SU-DHL-6 (cell line): ENCODE measurements at regions not wholly inside any gene's neighbourhood (a gene's known extent, or its start where the extent isn't known, plus 50 kb on each side); places are given as distances from the start of the nearest gene placed in this dataset.
A peak's percentile ranks its signal among the peaks of the same experiment; 100 is the strongest.

Source experiments
- H2AFZ ChIP-seq: fragments of 200-600 bp; sonication (generic); 2 replicates; pipeline ENCODE4 v1.6.1; 2014; ENCODE audit warnings: low read depth, mild to moderate bottlenecking, moderate library complexity, mixed read lengths, antibody characterized with exemption, low read length; ENCODE audit not compliant: severe bottlenecking
- H3F3A ChIP-seq: fragments of 200-600 bp; shearing (Covaris generic); 2 replicates; pipeline ENCODE4 v1.6.0; 2016; ENCODE audit warnings: antibody characterized with exemption, mild to moderate bottlenecking; ENCODE audit not compliant: insufficient read depth
- H3K27ac ChIP-seq: fragments of 200-600 bp; sonication (generic); 2 replicates; pipeline ENCODE4 v1.5.1; 2016; ENCODE audit warnings: low read depth, mild to moderate bottlenecking, low read length, moderate library complexity, mixed read lengths
- H3K27me3 ChIP-seq: fragments of 200-600 bp; sonication (generic), shearing (Covaris generic); 2 replicates; pipeline ENCODE4 v1.6.0; 2014; ENCODE audit warnings: mild to moderate bottlenecking, low read length
- H3K36me3 ChIP-seq: fragments of 200-600 bp; sonication (generic); 2 replicates; pipeline ENCODE4 v1.6.1; 2014; ENCODE audit warnings: mild to moderate bottlenecking, low read length, mixed read lengths
- H3K4me2 ChIP-seq: fragments of 300-600, 200-600 bp; shearing (Covaris generic), sonication (generic); 2 replicates; pipeline ENCODE4 v1.6.0; 2014; ENCODE audit warnings: low read length, low read depth, mild to moderate bottlenecking; ENCODE audit not compliant: poor library complexity, severe bottlenecking
- H3K4me3 ChIP-seq: fragments of 200-600 bp; sonication (generic); 2 replicates; pipeline ENCODE4 v1.5.1; 2014; ENCODE audit warnings: antibody characterized with exemption, low read length, mild to moderate bottlenecking, mixed read lengths; ENCODE audit not compliant: insufficient read depth, poor library complexity, severe bottlenecking
- H3K79me2 ChIP-seq: fragments of 200-600 bp; sonication (generic); 2 replicates; pipeline ENCODE4 v1.6.1; 2014; ENCODE audit warnings: mild to moderate bottlenecking, low read length, moderate library complexity; ENCODE audit not compliant: insufficient read depth
- H3K9ac ChIP-seq: fragments of 200-600 bp; sonication (generic); 2 replicates; pipeline ENCODE4 v1.7.0; 2014; ENCODE audit warnings: mild to moderate bottlenecking, low read length
- H3K9me2 ChIP-seq: fragments of 200-600 bp; sonication (generic); replicated peaks from 2 replicates; pipeline ENCODE4 v1.6.1; 2014; ENCODE audit warnings: low read length; ENCODE audit not compliant: insufficient read depth
- H3K9me3 ChIP-seq: fragments of 200-600 bp; sonication (generic); 2 replicates; pipeline ENCODE4 v1.6.1; 2014; ENCODE audit warnings: low read length, mixed read lengths; ENCODE audit not compliant: insufficient read depth
- H4K20me1 ChIP-seq: fragments of 200-600 bp; sonication (generic); 2 replicates; pipeline ENCODE4 v1.6.1; 2014; ENCODE audit warnings: low read depth, mild to moderate bottlenecking, antibody characterized with exemption, low read length, moderate library complexity, mixed read lengths
- CTCF ChIP-seq: fragments of 200-600 bp; sonication (generic); IDR thresholded peaks from one replicate; pipeline ENCODE4 v1.5.1; 2017; ENCODE audit warnings: antibody characterized with exemption, mild to moderate bottlenecking, low read length, moderate library complexity; ENCODE audit not compliant: insufficient read depth, poor library complexity, severe bottlenecking
- EZH2phosphoT487 ChIP-seq: fragments of 200-600 bp; sonication (generic), shearing (Covaris generic); conservative IDR thresholded peaks from 2 replicates; pipeline ENCODE4 v1.6.1; 2018; ENCODE audit warnings: mild to moderate bottlenecking, antibody characterized with exemption, low read length, moderate library complexity, mixed read lengths

- Histone ChIP-seq H3F3A (no peaks in the 10 kb centered on the region), H3K27me3 (no peaks in the 10 kb centered on the region), H2AFZ (no peak overlapping the region), H3K4me2 (no peak overlapping the region), H4K20me1 (no peaks in the 10 kb centered on the region), H3K4me3 (no peak overlapping the region), H3K9ac (no peak overlapping the region), H3K79me2 (no peaks in the 10 kb centered on the region), H3K9me2 (no peaks in the 10 kb centered on the region), H3K27ac (no peak overlapping the region), H3K36me3 (no peaks in the 10 kb centered on the region), H3K9me3 (no peaks in the 10 kb centered on the region)
- TF ChIP-seq CTCF, result peak; percentile 74
- no peak for TF ChIP-seq EZH2phosphoT487
These were observed 234.0 kb downstream of the SPTSSA start for GRCh38 chr14:34227834-34228649.

GRCh38 chr14:34224221-34224620 is 237.8 kb downstream of the SPTSSA start:
- Histone ChIP-seq H3K27me3 (no peaks in the 10 kb centered on the region), H3K36me3 (no peaks in the 10 kb centered on the region), H3K9me3 (no peaks in the 10 kb centered on the region), H3K27ac (no peak overlapping the region), H4K20me1 (no peaks in the 10 kb centered on the region), H3F3A (no peaks in the 10 kb centered on the region), H3K4me3 (no peak overlapping the region), H3K9me2 (no peaks in the 10 kb centered on the region), H3K9ac (no peak overlapping the region), H3K79me2 (no peaks in the 10 kb centered on the region), H3K4me2 (no peak overlapping the region), H2AFZ (no peak overlapping the region)
- TF ChIP-seq CTCF (no peak), EZH2phosphoT487 (no peak)

GRCh38 chr14:34223373-34224148 is 238.5 kb downstream of the SPTSSA start:
- no peaks in the 10 kb centered on the region for H3F3A ChIP-seq
- no peak overlapping the region for H3K4me2 ChIP-seq
- H3K4me3 ChIP-seq, result no peak overlapping the region
- no peaks in the 10 kb centered on the region for H3K9me3 ChIP-seq
- no peaks in the 10 kb centered on the region for H3K36me3 ChIP-seq
- H3K27ac ChIP-seq, result no peak overlapping the region
- no peak overlapping the region for H3K9ac ChIP-seq
- H2AFZ ChIP-seq, result no peak overlapping the region
- no peaks in the 10 kb centered on the region for H4K20me1 ChIP-seq
- no peaks in the 10 kb centered on the region for H3K9me2 ChIP-seq
- H3K79me2 ChIP-seq, result no peaks in the 10 kb centered on the region
- TF ChIP-seq EZH2phosphoT487 (no peak), CTCF (no peak)
- H3K27me3 ChIP-seq, result no peaks in the 10 kb centered on the region
